ENCODE measurements at regions not wholly inside any gene's neighbourhood (a gene's known extent, or its start where the extent isn't known, plus 50 kb on each side); places are given as distances from the start of the nearest gene placed in this dataset.

DNA sequence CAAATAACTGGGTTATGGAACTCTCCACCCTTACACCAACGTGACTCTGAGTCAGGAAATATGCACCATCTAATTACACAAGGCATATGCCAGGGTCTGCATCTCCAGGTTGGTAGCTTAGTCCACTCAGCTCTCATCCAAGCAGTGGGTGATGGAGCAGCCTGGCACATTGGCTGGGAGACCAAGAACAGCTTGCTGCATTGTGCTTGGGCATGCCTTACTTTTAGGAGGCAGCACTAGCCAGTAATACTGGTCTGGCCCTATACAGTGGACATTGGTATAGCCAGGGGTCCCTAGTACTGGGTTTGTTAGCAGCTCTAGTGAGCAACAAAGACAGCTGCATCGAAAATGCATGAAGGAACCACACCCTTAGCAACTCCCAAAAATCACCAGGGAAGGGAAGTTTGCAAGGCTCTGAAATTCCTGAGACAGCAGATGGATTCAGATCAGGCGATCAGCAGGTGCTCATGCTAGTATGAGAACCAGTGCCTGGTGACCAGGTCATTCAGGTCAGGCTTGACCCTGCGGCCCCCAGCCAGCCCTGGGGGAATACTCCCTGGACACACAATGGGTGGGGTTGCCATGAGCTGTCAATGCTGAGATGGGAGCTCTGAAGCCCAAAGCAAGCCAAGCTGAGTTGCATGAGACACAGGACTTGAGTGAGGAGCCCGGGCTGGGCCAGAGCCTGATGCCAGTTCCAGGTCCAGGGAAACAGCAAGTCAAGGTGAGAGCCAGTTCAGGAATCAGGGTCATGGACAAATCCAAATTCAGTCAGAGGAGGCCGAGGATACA, 217.9 kb upstream of the ZMIZ1 start:
- TF ChIP-seq, protein P1, sequence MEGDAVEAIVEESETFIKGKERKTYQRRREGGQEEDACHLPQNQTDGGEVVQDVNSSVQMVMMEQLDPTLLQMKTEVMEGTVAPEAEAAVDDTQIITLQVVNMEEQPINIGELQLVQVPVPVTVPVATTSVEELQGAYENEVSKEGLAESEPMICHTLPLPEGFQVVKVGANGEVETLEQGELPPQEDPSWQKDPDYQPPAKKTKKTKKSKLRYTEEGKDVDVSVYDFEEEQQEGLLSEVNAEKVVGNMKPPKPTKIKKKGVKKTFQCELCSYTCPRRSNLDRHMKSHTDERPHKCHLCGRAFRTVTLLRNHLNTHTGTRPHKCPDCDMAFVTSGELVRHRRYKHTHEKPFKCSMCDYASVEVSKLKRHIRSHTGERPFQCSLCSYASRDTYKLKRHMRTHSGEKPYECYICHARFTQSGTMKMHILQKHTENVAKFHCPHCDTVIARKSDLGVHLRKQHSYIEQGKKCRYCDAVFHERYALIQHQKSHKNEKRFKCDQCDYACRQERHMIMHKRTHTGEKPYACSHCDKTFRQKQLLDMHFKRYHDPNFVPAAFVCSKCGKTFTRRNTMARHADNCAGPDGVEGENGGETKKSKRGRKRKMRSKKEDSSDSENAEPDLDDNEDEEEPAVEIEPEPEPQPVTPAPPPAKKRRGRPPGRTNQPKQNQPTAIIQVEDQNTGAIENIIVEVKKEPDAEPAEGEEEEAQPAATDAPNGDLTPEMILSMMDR (IDR thresholded peaks at IDR 0.05) = no peak
- no peak for TF ChIP-seq POLR2A (IDR thresholded peaks at IDR 0.05)

Data from testis (tissue), 2 donors.